Nucleus accumbens (tissue), 56 donors: ENCODE measurements at regions not wholly inside any gene's neighbourhood (a gene's known extent, or its start where the extent isn't known, plus 50 kb on each side); places are given as distances from the start of the nearest gene placed in this dataset.
"Not testable (repeated sequence)": the region's sequence is repeated elsewhere in the genome, so short reads cannot be mapped to it uniquely, and the experiment has no call there.

Experiments used
- DNase-seq, 56 donors: peaks; one replicate each; lab custom pipeline; 2025; lab: John Stamatoyannopoulos, UW

DNA sequence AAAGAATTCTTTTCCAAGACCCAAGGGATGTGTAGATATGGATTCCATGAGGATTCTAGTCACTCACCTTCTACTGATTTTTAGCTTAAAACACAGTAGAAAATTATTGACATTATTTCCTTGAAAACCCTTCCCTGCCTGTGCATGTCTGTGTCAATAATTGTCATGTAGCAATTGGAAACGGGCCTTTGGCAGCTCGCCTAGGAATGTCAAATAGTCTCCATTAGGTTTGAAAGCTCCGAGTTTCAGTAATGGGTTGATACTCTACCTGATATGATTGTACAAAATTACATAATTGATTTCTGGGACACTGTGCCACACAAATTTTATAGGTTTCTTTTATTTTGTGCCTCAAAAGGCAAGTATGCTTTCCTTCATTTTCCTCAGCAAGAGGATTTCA lies 515.2 kb upstream of the ARID1B start:
- DNase-seq, result no peak

DNA sequence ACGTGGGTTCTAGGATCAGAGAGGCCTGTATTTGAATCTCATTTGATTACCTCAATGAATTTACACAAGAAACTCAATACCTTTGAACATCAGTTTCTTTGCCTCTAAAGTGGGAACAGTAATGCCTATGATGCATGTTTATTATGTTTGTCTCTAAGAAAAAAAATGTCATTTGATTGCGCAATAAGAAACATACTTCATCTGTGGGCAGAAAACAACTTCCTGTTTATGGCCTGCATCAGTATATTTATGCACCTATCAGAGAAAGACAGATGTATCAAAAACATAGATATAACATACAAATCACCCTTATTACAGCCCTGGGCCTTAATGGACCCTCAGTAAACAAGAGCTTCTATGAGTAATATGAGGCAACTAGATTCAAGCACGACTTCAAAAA lies 516.4 kb upstream of the ARID1B start:
- no peak for DNase-seq

DNA sequence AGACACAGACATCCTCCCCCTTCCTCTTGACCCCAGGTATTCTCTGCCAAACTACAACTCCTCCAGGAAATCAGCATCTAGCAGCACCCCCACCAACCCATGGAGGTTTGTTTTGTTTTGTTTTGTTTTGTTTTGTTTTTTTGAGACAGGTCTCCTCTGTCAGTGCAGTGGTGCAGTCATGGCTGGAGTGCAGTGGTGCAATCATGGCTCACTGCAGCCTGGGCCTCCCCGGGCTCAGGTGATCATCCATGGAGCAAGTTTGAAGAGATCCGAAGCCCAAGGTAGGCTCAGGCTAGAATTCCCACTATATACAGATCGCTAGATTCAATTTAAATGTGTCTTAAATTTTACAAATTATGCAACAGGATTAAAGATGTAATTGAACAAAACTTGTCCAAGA lies 518.2 kb upstream of the ARID1B start:
- DNase-seq, result no peak

DNA sequence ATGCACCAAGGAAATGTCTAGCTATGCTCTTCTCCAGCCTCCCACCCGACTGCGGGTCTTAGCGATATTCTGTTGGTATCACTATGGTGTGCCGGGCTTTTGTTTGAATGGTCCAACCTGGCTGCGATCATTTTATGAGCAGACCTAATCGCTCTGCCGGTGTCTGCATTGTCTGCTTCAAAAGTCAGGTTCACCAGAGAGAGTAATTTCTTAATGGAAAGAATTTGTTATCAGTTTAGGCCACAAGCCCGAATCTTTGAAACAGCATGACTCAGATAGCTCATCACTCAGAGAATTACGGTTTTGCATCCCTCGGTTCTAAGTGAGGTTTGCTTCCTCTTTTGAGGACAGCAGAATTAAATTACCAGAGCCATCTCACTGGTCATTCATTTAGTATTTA lies 521.0 kb upstream of the ARID1B start:
- no peak for DNase-seq

DNA sequence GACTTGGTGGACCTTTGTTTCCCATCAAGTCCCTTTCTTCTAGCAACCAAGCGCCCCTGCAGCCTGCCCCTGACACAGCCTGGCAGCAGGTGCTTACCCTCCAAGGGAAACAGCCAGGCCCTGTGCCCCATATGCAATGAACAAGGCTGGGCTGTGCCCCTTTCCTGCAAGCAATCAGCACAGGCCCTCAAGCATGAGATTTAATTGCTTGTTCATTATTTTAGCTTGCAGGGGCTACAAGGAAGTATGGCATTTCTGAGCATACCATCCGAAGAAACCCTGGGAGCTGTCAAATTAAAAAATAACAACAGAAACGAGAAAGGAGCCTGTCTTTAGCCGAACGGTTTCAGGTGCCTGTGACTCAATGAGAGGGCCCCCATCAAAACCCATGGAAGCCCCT lies 522.9 kb upstream of the ARID1B start:
- DNase-seq, result no peak

DNA sequence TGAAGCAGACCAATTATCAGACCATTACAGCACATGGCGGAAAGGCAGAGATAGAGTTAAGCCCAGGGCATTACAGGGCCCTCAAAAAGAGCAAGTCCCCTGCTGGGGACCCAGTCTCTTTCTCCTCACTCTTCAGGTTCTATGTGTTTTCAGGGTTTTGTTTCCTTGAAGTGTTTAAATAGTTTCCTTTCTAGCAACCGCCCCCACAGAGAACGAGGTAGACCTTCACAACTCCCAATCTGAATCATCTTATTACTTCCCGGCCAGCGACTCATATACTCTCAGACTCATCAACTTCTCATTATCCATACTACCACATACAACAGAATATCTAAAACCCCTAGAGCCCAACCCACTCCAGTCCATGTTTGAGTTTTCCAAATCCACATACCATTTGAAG lies 526.6 kb upstream of the ARID1B start:
- no peak for DNase-seq

DNA sequence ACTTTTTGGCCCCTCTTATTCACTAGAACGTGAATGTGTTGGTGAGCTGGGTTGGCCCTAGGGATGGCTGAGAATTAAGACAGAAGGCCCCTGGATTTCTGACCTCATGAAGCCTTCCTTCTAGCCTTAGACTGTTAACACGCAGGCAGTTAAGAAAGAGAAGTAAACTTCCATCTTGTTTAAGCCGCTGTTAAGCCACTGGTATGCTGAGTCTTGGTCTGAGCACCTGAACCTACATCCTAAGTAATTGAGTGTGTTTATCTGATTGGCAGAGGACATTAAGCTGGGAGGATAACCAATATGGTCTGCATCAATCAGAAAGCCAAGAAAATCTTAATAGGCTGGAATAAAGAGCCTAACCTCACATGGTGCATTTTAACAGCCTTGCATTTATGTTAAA lies 535.0 kb upstream of the ARID1B start:
- DNase-seq, result no peak

DNA sequence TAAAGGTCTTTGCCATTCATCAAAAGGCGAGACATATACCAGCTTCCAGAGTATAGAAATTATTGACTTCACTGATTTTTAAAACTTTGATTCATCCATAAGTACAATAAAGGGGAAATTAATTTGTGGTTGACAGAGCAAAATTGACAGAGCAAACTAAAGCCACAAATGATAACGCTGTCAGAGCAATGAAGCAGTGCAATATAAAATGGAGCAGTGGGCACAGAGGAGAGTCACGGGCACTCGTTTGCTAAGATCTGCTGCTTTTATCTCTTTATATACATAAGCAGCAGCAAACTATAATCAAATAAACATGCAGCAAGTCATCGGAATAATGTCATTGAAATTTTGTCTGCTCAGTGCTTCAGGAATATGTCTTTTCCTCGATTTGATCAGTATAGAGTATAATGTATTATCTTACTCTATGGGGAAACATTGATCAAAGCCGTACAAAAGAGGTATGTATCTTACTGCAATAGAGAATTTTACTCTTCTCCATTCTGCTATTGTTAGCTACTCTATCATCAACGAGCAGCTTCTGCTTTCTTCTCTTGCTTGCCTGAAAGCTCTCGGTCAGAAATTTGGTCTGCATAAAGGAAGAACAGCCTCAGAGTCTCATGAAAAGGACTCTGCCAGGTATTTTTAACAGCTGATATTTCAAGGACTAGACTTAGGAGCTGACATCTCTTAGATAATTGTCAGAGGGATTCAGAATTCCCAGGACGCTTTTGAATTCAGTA lies 546.0 kb upstream of the ARID1B start:
- DNase-seq, result no peak

DNA sequence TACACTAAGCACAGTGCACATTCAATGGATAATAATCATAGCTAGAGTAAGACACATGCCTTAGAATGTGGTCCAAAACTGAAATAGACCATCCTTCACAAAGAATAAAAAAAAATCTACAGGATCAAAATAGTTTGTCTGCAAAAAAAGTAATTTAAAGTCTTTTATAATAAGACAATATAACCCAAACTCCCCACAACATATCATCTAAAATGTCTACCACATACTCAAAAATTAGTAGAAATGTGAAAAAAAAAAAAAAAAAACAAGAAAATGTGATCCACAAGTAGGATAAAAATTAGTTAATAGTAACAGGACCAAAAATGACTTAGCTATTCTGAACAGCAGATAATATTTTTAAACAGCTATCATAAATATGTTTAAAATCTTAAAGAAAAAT lies 557.2 kb upstream of the ARID1B start:
- no peak for DNase-seq

DNA sequence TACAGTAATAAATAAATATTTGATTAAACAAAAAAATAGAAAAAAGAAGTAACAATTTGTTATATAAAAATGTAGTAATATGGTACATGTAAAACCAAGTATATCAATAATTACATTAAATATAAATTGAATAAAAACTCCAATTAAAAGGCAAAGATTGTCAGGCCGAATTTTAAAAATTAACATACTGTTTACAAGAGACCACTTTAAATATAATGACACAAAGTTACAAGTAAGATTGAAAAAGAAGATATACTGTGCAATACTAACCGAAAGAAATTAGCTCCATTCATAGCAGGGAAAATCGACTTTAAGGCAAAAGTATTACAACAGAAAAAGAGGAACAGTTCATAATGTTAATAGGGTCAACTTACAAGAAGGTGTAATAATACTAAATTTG lies 571.5 kb upstream of the ARID1B start:
- no peak for DNase-seq

DNA sequence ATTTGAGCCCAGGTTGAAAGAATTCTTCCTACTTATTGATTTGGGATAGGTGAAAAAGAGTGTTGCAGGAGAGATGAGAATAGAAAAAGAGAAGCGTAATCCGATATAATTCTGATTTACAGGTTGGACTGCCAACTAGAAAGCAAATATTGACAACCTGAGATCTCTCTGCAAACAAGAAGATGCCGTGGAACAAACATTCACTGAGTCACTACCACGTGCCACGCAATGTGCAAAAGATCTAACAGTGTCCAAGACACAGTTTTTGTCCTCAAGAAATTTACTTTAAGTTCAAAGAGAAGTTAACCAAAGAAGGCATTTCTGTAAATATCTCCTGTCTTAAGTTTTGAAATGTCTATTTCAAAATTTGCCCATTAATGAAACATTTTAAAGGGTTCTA lies 578.0 kb upstream of the ARID1B start:
- no peak for DNase-seq

DNA sequence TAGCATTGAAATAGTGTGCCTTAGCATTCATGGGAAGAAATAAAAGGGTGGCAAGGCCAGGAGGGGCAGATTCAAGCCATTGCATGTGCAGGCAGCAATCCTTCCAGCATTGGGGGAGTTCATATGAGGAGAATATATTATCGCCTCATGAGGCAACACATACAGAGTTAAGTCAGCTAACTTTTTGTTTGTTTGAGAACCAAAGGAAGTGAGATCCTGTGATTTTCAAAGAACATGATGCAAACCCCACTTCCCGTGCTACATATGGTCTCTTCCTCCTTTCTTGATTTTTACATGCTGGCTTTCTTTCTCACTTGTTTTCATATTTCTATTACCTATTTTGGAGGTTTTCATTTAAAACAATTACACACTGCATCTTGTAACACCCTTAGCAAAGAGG lies 579.7 kb upstream of the ARID1B start:
- DNase-seq, result no peak

DNA sequence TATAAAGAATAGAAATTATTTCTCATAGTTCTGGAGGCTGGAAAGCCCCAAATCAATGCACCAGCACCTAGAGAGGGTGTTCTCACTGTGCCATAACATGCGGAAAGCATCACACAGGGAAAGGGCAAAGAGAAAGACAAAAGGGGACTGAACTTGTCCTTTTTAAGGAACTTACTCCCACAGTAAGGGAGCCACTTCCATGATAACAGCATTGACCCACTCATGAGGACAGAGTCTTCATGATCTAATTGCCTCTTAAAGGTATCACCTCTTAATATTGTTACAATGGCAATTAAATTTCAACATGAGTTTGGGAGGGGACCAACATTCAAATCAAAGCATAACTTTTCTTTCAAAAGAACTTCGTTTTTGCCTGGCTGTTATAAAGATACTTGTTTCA lies 582.2 kb upstream of the ARID1B start:
- DNase-seq, result no peak

DNA sequence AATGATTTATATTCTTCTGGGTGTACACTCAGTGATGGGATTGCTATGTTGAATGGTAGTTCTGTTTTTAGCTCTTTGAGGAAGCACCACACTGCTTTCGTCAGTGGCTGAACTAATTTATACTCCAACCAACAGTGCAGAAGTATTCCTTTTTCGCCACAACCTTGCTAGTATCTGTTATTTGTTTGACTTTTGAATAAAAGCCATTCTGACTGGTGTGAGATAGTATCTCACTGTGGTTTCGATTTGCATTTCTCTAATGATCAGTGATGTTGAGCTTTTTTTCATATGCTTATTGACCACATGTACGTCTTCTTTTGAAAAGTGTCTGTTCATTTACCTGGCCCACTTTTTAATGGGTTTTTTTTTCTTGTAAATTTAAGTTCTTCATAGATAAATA lies 583.8 kb upstream of the ARID1B start:
- no peak for DNase-seq

DNA sequence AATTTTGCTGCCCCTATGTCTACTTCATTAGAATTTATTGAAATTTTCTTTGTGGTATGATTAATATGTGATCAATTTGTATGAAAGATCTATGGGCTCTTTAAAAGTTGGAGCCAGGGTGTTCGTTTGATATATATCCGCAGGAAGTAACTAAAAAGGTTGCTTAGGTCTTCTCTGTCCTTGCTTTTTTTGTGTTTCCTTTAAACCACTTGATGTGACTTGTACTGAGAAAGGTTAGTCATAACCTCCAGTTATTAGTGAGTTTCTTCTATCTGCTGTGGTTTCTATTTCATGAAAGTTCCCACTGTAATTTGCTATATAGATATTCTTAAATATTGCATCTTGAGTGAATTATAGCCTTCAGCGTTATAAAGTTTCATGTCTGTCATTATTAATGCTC lies 585.3 kb upstream of the ARID1B start:
- no peak for DNase-seq

DNA sequence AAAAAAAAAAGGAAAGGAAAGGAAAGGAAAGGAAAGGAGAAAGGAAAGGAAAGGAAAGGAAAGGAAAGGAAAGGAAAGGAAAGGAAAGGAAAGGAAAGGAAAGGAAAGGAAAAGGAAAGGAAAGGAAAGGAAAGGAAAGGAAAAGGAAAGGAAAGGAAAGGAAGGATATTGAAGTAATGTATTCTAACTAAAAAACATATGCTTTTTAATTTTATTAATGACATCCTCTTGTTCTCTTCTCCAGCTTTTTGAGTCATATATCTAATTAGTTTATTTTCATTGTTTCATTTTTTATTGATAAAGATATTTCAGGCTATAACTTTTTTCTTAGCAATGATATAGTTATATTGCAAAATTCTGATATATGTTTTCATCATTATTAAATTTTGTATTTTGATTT lies 585.8 kb upstream of the ARID1B start:
- not testable (repeated sequence) for DNase-seq

DNA sequence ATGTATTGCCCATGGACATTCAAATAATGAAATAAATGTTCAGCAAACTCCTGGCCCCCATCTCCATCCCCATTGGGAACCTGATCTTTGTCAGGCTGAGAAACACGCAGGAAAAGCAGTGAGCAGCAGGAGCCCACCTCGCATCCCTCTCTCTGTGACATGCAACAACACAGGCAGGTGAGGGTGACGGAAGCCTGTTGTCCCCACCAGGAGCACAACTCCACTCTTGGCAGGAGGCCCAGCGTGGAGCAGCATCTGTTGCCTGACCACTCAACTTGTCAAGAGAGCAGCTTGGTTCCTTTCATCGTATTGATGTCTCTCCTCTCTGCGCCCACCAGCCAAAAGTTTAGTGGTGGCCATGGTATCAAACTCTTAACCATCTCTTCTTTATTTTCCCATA lies 586.9 kb upstream of the ARID1B start:
- DNase-seq, result no peak

DNA sequence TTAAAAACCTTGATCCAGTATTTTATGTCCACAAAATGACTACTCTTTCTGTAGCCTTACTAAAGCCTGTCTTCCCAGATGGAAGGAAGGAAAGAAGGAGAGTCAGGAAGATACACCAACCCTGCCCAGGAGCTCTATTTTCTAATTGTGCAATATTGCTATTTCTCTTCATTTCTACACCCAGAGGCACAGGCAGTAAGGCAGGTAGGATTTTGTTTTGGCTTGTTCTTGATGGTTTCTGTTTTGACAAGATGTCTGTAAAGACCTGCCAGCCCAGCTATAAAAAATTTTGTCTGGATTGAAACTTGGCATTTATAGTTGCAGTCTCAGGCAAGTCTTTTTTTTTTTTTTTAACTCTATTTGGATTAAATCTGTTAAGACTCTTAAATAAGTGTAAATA lies 587.5 kb upstream of the ARID1B start:
- DNase-seq, result no peak

DNA sequence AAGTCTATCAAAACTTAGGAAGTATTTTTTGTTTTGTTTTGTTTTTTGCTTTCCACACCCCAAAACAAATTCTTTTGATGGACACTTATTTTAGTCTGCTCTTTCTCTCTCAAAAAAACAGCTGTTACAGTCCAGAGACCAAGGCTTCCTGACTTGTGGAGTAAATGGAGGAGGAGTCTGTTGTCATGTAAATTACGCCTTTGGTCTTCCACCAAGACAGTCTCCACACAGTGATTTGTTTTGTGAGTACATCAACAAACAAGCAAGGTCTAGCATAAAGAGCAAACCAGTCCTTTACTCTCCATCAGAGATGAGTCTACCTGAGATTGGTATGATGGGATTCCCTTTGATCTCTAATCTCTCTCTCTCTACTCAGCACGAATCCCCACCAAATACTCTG lies 588.0 kb upstream of the ARID1B start:
- no peak for DNase-seq

DNA sequence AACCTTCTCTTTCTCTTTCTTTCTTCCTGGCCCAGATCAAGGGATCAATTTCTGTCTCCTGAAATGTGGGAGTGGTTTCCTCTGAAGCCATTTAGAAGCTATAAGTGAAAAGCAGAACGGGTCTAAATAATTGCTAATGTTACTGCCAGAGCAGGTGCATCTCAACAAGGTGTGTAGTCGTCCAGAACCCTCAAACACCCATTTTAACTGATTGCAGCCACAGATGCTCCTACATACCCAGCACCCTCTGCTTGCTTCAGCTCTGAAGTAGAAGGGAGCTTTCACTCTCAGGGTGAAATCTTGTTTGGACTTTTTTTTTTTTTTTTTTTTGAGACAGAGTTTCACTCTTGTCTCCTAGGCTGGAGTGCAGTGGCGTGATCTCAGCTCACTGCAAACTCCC lies 592.1 kb upstream of the ARID1B start:
- DNase-seq, result no peak

DNA sequence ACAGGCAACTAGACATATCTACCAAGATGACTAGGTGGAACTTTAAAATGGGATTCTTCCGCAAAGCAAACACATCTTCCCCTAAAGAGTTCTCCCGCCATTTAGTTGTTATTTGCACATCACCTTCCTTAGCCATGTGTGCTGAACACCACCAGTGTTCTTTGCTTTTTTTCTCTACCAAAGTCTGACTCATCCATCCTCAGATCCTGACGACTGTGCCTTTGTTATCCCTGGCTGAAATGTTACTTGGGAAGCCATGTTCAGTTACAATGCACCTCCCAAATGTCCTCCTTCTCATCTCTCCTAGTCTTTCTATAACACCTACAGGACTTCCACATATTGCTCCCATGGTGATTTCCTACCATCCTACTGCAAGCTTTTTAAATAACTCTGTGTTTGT lies 593.5 kb upstream of the ARID1B start:
- DNase-seq, result no peak

DNA sequence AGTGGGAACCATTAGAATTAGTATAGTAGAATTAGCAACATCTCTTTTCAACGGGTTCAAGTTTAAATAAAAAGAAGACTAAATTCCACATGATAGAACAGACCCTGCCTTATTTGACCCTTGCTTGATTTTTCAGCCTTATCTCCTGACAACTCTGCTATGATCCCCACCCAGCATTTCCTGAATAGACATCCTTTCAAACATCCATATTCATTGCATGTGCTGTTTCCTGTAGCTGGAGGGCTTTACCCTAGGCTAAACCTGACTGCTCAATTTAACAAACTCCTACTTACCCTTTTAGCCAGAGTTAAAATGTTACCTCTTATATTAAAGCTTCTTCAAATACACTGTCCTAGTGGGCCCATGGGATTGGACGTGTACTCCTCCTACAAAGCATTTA lies 594.8 kb upstream of the ARID1B start:
- no peak for DNase-seq

DNA sequence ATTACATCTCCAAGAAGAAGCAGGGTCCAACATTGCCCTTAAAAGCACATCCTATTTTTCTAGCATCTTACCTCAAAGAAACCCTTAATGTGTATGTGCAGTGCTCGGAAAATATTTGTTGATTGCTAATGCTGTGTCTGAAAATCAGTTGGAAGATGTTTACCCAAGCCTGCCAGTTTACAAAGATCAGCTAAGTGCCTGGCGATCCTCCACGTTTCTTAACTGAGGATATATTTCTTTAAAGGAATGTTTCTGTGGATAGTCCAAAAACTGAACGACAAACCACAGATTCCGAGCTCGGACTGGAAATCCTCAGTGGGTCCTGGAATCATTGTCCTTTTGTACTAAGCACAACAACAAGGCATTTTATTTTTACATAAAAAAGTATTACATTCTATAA lies 595.7 kb upstream of the ARID1B start:
- no peak for DNase-seq
